ENCODE measurements at regions not wholly inside any gene's neighbourhood (a gene's known extent, or its start where the extent isn't known, plus 50 kb on each side); places are given as distances from the start of the nearest gene placed in this dataset.

- peaks cover 3% of the 10 kb centered on the region for H3K4me1 Mint-ChIP-seq (ENCODE audit: low read depth)
- no peak overlapping the region for H3K4me3 Mint-ChIP-seq (ENCODE audit: low read depth)
- no peak for DNase-seq (ENCODE audit: low spot score, unreplicated experiment)
- no peaks in the 10 kb centered on the region for H3K27me3 Mint-ChIP-seq
- TF ChIP-seq CTCF (IDR thresholded peaks at IDR 0.05; ENCODE audit: unreplicated experiment), result no peak
- peaks cover 4% of the 10 kb centered on the region for H3K9me3 Mint-ChIP-seq (ENCODE audit: low read depth)
- peaks cover 1% of the 10 kb centered on the region for H3K36me3 Mint-ChIP-seq (ENCODE audit: insufficient read depth)
- H3K27ac Mint-ChIP-seq, result no peak overlapping the region
Measured at GRCh38 chr6:134784336-134784735, 165.6 kb downstream of the ALDH8A1 start.

GRCh38 chr6:134778431-134778830 is 171.5 kb downstream of the ALDH8A1 start:
- peaks cover 1% of the 10 kb centered on the region for H3K36me3 Mint-ChIP-seq (ENCODE audit: insufficient read depth)
- no peaks in the 10 kb centered on the region for H3K4me1 Mint-ChIP-seq (ENCODE audit: low read depth)
- H3K4me3 Mint-ChIP-seq (ENCODE audit: low read depth), result no peak overlapping the region
- no peaks in the 10 kb centered on the region for H3K27me3 Mint-ChIP-seq
- no peak for TF ChIP-seq CTCF (IDR thresholded peaks at IDR 0.05; ENCODE audit: unreplicated experiment)
- DNase-seq (ENCODE audit: low spot score, unreplicated experiment), result no peak
- peaks cover 19% of the 10 kb centered on the region for H3K9me3 Mint-ChIP-seq (ENCODE audit: low read depth)
- H3K27ac Mint-ChIP-seq, result no peak overlapping the region

GRCh38 chr6:134774201-134774638 is 175.7 kb downstream of the ALDH8A1 start:
- Mint-ChIP-seq H3K36me3 (ENCODE audit: insufficient read depth) (no peaks in the 10 kb centered on the region), H3K4me3 (ENCODE audit: low read depth) (no peak overlapping the region), H3K27me3 (no peaks in the 10 kb centered on the region), H3K9me3 (ENCODE audit: low read depth) (peaks cover 14% of the 10 kb centered on the region), H3K4me1 (ENCODE audit: low read depth) (no peaks in the 10 kb centered on the region), H3K27ac (no peak overlapping the region)
- no peak for DNase-seq (ENCODE audit: low spot score, unreplicated experiment)
- no peak for TF ChIP-seq CTCF (IDR thresholded peaks at IDR 0.05; ENCODE audit: unreplicated experiment)

- no peak for DNase-seq (ENCODE audit: low spot score, unreplicated experiment)
- no peaks in the 10 kb centered on the region for H3K36me3 Mint-ChIP-seq (ENCODE audit: insufficient read depth)
Measured at GRCh38 chr6:134772671-134773360, 177.1 kb downstream of the ALDH8A1 start.

GRCh38 chr6:134768931-134769330 is 181.0 kb downstream of the ALDH8A1 start:
- H3K36me3 Mint-ChIP-seq (ENCODE audit: insufficient read depth), result no peaks in the 10 kb centered on the region
- TF ChIP-seq CTCF (IDR thresholded peaks at IDR 0.05; ENCODE audit: unreplicated experiment), result no peak
- H3K27me3 Mint-ChIP-seq, result peaks cover 6% of the 10 kb centered on the region
- peaks cover 3% of the 10 kb centered on the region for H3K4me1 Mint-ChIP-seq (ENCODE audit: low read depth)
- peaks cover 9% of the 10 kb centered on the region for H3K9me3 Mint-ChIP-seq (ENCODE audit: low read depth)
- no peak overlapping the region for H3K27ac Mint-ChIP-seq
- H3K4me3 Mint-ChIP-seq (ENCODE audit: low read depth), result no peak overlapping the region
- no peak for DNase-seq (ENCODE audit: low spot score, unreplicated experiment)

More at GRCh38 chr6:134772671-134773360, 177.1 kb downstream of the ALDH8A1 start:
- Mint-ChIP-seq H3K9me3 (ENCODE audit: low read depth) (peaks cover 13% of the 10 kb centered on the region), H3K27ac (no peak overlapping the region), H3K27me3 (peaks cover 4% of the 10 kb centered on the region), H3K4me3 (ENCODE audit: low read depth) (no peak overlapping the region), H3K4me1 (ENCODE audit: low read depth) (no peaks in the 10 kb centered on the region)
- TF ChIP-seq CTCF (IDR thresholded peaks at IDR 0.05; ENCODE audit: unreplicated experiment), result no peak
